Memory B cell (primary cell): ENCODE measurements at regions not wholly inside any gene's neighbourhood (a gene's known extent, or its start where the extent isn't known, plus 50 kb on each side); places are given as distances from the start of the nearest gene placed in this dataset.

Source experiments
- ATAC-seq: fragments of 150-1000 bp; cut with Tn5 transposase; 2 replicates; pipeline ENCODE4 v1.10.0; 2021; ENCODE audit warnings: low read depth, mild to moderate bottlenecking, moderate library complexity
- DNase-seq, 2 donors: peaks; one replicate each; pipeline ENCODE4 v3.0.0; 2022; ENCODE audit warnings: low spot score in 2 of 2
- H3K27ac Mint-ChIP-seq: one replicate; pipeline ENCODE4 v1.8.0; 2022; ENCODE audit warnings: mild to moderate bottlenecking, moderate library complexity, mixed read lengths
- H3K27me3 Mint-ChIP-seq: one replicate; pipeline ENCODE4 v1.8.0; 2022; ENCODE audit warnings: mixed read lengths
- H3K36me3 Mint-ChIP-seq: one replicate; pipeline ENCODE4 v1.8.0; 2022; ENCODE audit warnings: mild to moderate bottlenecking, mixed read lengths
- H3K4me1 Mint-ChIP-seq: one replicate; pipeline ENCODE4 v1.8.0; 2022; ENCODE audit warnings: mixed read lengths
- H3K4me3 Mint-ChIP-seq: one replicate; pipeline ENCODE4 v1.8.0; 2022; ENCODE audit warnings: mild to moderate bottlenecking, moderate library complexity, mixed read lengths
- H3K9me3 Mint-ChIP-seq: one replicate; pipeline ENCODE4 v1.8.0; 2022; ENCODE audit warnings: mixed read lengths

DNA sequence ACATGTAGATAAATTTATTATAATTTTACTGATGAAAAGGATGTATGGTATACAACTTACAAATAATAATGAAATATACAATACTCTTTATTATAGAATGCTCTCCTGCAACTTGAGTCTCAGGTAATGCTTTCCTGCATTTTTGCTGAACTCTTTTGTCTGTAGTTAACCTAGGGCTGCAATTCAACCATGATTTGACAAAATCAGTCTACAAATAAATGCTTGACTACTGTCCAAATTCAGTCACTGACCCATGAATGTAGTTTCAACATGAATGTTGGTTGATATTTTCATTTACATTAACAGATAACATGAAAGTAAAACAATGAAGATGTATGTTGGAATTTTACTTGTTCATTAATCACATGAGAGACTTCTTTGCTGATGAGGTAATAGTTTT, 320.9 kb downstream of the ZSWIM6 start:
- H3K36me3 Mint-ChIP-seq, result no peaks in the 10 kb centered on the region
- H3K27ac Mint-ChIP-seq, result no peak overlapping the region
- H3K4me1 Mint-ChIP-seq, result no peaks in the 10 kb centered on the region
- no peak overlapping the region for H3K4me3 Mint-ChIP-seq
- no peak for DNase-seq
- no peaks in the 10 kb centered on the region for H3K9me3 Mint-ChIP-seq
- no peak for ATAC-seq
- H3K27me3 Mint-ChIP-seq, result peaks cover 20% of the 10 kb centered on the region

DNA sequence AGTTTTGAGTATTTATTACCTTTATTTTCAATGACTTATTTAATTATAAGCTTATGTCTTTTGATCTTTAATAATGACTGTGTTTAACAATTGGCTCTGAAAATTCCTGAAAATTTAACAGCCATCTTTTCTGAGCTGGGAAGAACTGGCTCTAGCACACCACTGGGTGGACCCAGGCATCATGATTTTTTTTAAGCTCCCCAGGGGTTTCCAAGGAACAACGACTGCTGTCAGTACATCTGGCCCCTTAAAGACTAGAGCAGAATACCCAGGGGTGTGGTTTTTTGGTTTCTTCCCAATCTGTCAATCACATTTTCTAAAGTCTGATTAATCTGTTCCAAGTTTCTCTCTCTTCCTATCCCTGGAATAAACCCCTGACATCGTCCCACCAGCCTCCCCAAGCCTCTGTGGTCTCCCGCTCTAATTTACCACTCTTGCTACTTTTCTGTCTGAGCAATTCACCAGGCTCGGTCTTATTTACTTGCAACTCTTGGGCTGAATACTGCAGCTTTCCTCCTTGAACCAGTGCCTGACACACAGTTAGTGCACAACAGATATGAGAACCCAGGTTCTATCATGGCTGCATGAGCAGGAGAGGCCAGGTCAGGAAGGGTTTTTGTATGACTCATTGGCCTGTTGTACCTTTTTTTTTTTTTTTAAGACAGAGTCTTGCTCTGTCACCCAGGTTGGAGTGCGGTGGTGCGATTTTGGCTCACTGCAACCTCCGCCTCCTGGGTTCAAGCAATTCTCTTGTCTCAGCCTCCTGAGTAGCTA, 321.9 kb downstream of the ZSWIM6 start:
- Mint-ChIP-seq H3K36me3 (no peaks in the 10 kb centered on the region), H3K27ac (no peak overlapping the region), H3K4me3 (no peak overlapping the region), H3K27me3 (peaks cover 16% of the 10 kb centered on the region), H3K4me1 (peaks cover 4% of the 10 kb centered on the region), H3K9me3 (no peaks in the 10 kb centered on the region)
- no peak for DNase-seq
- no peak for ATAC-seq

DNA sequence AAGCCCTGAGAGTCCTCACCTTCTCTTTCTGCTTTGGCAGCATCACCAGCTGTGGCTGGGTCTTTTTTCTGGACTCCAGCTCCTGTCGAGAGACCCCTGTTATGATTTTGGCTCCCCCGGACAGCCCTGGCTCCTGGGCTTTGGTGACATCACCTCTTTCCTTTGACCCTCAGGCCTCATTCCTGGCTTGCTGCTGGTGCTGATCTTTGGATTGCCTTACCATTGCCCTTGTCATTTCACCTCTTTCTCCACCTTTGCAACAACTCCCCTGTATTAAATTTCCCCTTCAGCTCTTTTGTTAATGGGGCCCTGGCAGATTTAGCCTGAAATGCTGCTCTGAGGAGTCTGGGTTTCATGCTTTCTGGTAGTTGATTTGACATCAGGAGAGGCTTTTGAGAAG, 322.8 kb downstream of the ZSWIM6 start:
- no peaks in the 10 kb centered on the region for H3K9me3 Mint-ChIP-seq
- ATAC-seq, result no peak
- H3K4me1 Mint-ChIP-seq, result peaks cover 4% of the 10 kb centered on the region
- no peak for DNase-seq
- peaks cover 12% of the 10 kb centered on the region for H3K27me3 Mint-ChIP-seq
- no peaks in the 10 kb centered on the region for H3K36me3 Mint-ChIP-seq
- no peak overlapping the region for H3K27ac Mint-ChIP-seq
- no peak overlapping the region for H3K4me3 Mint-ChIP-seq

DNA sequence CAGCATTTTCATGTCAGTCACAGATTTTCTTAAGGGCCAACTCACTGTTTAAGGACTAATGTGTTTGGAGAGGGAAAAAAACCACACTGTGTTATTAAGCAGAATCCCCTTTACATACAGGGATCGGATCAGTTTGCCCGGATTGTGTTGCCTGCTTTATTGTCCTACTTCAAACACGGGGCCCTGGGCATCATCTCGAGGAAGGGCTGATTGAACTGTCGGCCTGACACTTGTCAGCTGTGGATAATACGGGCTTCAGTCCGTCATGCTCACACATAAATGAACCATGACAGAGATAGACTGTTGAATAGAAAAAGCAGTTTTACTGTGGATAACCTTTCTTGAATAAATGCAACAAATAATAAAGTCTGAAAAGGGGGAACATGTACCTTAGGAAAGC, 325.0 kb downstream of the ZSWIM6 start:
- Mint-ChIP-seq H3K27ac (no peak overlapping the region), H3K9me3 (no peaks in the 10 kb centered on the region), H3K27me3 (peaks cover 25% of the 10 kb centered on the region), H3K36me3 (no peaks in the 10 kb centered on the region), H3K4me3 (no peak overlapping the region), H3K4me1 (peaks cover 4% of the 10 kb centered on the region)
- no peak for DNase-seq
- ATAC-seq, result no peak

DNA sequence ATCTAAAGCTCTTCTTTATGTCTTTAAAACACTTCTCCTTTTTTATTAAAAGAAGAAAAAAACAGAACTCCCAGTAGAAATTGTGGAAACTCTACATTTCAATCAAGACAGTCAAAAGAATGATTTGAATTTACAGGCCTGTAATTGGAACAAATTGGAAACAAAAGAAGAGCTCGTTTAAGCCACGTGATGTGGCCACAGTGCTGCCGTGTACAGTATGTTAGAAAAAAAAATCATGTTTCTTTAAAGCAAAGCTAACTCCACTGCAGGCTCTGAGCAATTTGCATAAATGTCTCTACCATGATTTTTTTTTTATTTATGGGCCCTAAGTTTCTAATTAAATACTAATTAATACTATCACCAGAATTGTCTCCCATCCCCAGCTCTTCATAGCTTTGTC, 325.6 kb downstream of the ZSWIM6 start:
- H3K4me1 Mint-ChIP-seq, result peaks cover 4% of the 10 kb centered on the region
- no peak for DNase-seq
- H3K27me3 Mint-ChIP-seq, result peaks cover 23% of the 10 kb centered on the region
- H3K27ac Mint-ChIP-seq, result no peak overlapping the region
- no peak overlapping the region for H3K4me3 Mint-ChIP-seq
- no peak for ATAC-seq
- no peaks in the 10 kb centered on the region for H3K36me3 Mint-ChIP-seq
- no peaks in the 10 kb centered on the region for H3K9me3 Mint-ChIP-seq

DNA sequence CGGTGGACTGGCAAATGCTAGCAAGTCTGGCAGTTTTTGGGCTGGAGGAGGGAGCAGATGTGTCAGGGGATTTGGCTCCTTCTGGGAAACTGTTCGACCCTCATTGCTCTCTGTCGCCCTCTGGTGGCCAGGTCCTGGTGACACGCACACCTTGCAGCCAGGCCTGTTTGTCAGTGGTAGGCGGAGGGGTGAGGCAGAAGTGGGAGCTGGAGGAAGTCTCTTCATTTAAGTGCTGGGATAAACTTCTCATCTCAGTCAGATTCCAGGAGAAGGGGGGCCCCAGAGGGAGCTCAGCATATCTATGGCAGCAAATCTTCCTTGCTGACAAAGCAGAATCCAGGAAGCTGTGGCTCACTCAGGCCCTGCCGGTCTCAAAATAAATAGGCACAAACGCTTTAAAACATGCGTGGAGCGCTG, 326.5 kb downstream of the ZSWIM6 start:
- H3K27ac Mint-ChIP-seq, result no peak overlapping the region
- ATAC-seq (peak; percentile 76), DNase-seq (peak; percentile 75 to 88)
- H3K4me3 Mint-ChIP-seq, result no peak overlapping the region
- peaks cover 4% of the 10 kb centered on the region for H3K4me1 Mint-ChIP-seq
- H3K36me3 Mint-ChIP-seq, result no peaks in the 10 kb centered on the region
- no peaks in the 10 kb centered on the region for H3K9me3 Mint-ChIP-seq
- H3K27me3 Mint-ChIP-seq, result peaks cover 23% of the 10 kb centered on the region

DNA sequence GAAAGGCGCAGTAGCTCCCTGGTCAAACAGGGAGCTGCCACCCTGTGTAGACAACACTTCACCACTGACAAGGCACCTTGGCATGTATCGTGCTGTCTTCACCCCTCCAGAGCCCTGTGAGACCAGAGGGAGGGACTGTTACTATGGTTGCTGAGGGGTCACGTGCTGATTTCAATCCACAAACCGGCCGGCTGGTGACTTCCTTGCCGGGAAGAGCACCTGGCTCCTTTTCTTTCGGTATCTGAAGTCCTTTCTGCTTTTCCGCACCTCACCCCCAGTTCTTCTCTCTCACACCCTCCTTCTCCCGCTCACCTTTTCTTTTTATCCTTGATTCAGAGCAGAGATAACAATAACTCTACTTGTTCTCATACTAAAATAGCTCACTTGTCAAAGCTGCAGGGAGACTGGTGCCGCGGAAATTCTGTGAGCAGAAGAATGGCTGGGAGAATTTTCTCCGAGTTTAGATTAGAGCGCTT, 327.2 kb downstream of the ZSWIM6 start:
- H3K27ac Mint-ChIP-seq, result no peak overlapping the region
- H3K4me1 Mint-ChIP-seq, result peaks cover 4% of the 10 kb centered on the region
- DNase-seq, result no peak
- H3K4me3 Mint-ChIP-seq, result no peak overlapping the region
- H3K27me3 Mint-ChIP-seq, result peaks cover 23% of the 10 kb centered on the region
- no peak for ATAC-seq
- no peaks in the 10 kb centered on the region for H3K36me3 Mint-ChIP-seq
- H3K9me3 Mint-ChIP-seq, result no peaks in the 10 kb centered on the region

DNA sequence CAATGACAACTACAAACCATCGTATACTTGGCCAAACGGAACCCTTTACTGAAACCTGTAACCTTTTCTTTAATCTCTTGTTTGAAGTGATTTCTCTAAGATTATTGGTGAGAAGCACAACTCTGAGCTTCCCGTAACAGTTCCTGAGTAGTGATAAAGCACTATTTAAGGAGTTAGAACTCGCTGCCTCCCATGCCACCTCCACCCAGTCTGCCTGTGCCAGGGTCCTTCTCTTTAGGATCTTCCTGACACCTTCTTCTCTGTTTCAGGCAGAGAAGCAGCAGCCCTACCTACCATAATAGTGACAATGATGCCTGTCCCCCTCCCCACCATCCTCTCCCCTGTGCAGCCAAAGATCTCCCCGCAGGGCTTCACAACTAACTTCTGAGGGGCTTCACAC, 330.6 kb downstream of the ZSWIM6 start:
- Mint-ChIP-seq H3K27ac (no peak overlapping the region), H3K9me3 (no peaks in the 10 kb centered on the region), H3K36me3 (no peaks in the 10 kb centered on the region), H3K27me3 (peaks cover 14% of the 10 kb centered on the region), H3K4me1 (peaks cover 6% of the 10 kb centered on the region), H3K4me3 (no peak overlapping the region)
- ATAC-seq (no peak), DNase-seq (no peak)

DNA sequence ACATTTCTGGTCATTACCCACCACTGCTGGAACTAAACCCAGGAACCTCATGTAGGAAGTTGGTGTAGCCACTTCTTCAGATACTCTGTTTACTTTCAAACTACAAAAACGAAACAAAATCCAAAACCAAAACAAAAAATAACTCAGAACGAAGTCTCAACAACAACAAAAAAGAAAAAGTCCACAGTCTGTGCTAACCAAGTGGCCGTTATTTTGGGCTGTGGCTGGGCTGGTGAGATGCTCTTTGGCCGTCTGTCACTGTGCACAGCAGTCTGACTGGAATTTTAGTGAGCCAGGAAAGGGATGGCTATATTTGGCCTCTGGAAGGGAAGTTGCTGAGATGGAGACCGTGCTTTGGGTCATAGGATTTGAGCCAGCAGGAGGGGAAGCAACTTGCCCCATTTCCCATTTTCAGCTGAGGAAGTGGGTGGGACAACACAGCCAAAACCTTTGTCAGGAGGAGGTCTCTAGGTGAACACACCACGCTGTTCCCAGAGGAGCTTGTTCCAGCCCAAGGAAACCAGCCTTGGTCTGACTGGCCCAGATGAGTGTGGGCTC, 334.1 kb downstream of the ZSWIM6 start:
- H3K27ac Mint-ChIP-seq, result no peak overlapping the region
- peaks cover 16% of the 10 kb centered on the region for H3K27me3 Mint-ChIP-seq
- H3K4me1 Mint-ChIP-seq, result peaks cover 3% of the 10 kb centered on the region
- H3K4me3 Mint-ChIP-seq, result no peak overlapping the region
- H3K36me3 Mint-ChIP-seq, result no peaks in the 10 kb centered on the region
- no peak for DNase-seq
- H3K9me3 Mint-ChIP-seq, result no peaks in the 10 kb centered on the region
- ATAC-seq, result no peak

DNA sequence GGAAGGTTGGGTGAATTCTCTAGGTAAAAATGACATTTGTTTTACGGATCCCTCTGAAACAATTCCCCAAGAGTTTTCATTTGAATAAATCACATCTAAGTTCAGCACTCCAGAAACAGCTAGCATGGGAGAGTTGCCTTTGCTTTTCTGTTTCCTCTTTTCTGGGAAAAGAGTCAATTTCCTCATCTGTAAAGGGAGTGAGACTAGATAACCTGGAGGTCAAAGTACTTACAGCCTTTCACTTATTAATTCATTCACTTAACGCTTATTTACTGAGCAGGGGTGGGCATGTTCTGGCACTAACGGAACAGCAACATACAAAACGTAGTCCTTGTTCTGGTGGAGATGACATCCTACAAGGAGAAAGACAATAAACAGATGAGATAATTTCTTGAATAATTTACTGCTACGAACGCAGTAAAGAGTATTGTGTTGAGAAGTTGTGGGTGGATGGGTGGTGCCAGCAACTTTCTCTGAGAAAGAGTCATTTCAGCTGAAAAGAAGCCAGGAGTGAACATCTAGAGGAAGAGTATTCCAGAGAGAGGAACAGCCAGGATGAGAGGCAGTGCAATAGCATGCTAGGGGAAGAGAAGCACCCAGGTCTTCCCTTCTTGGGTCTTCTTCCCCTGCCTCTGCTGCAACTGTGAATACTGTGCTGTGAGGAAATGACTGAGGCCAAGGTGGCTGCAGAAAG, 335.6 kb downstream of the ZSWIM6 start:
- DNase-seq (no peak), ATAC-seq (no peak)
- H3K36me3 Mint-ChIP-seq, result no peaks in the 10 kb centered on the region
- no peak overlapping the region for H3K27ac Mint-ChIP-seq
- no peaks in the 10 kb centered on the region for H3K9me3 Mint-ChIP-seq
- peaks cover 6% of the 10 kb centered on the region for H3K27me3 Mint-ChIP-seq
- no peak overlapping the region for H3K4me3 Mint-ChIP-seq
- peaks cover 3% of the 10 kb centered on the region for H3K4me1 Mint-ChIP-seq

DNA sequence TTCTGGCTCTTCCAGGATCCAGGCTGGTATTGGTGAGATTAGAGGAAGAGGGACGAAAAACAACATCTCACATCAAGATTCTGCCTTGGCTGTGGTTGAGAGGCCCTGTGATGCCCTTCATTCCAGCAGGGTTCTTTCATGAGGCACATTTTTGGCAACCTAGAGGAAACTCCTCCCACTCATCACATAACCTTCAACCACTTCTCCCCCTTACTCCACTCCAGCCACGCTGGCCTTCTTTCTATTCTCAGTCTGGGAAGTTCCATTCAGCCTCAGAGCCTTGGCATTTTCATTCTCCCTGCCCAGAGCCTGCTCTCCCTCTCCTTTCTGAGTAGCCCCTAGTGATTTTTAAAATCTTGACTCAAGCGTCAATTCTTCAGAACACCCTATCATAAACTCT, 337.5 kb downstream of the ZSWIM6 start:
- Mint-ChIP-seq H3K27ac (no peak overlapping the region), H3K4me1 (peaks cover 14% of the 10 kb centered on the region), H3K27me3 (peaks cover 6% of the 10 kb centered on the region), H3K36me3 (no peaks in the 10 kb centered on the region), H3K4me3 (no peak overlapping the region), H3K9me3 (no peaks in the 10 kb centered on the region)
- DNase-seq, result no peak
- ATAC-seq, result no peak

DNA sequence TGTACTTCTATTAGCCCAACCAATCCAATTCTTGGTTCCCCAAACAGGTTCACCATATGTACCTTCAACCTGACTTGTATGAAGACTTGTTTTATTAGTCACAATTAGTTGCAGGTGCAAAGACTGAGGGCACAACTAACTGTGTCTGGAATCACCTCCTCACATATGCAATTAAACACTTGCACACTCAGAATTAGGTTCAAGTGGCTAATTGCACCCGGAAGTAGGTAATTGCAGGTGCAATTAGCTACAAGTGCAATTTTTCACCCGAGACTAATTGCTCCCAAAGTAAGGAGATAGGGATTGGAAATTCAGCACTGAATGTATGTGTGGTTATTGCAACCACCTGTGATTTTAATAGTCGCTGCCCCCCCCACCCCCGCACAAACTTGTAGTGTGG, 338.9 kb downstream of the ZSWIM6 start:
- no peak for DNase-seq
- no peak for ATAC-seq

DNA sequence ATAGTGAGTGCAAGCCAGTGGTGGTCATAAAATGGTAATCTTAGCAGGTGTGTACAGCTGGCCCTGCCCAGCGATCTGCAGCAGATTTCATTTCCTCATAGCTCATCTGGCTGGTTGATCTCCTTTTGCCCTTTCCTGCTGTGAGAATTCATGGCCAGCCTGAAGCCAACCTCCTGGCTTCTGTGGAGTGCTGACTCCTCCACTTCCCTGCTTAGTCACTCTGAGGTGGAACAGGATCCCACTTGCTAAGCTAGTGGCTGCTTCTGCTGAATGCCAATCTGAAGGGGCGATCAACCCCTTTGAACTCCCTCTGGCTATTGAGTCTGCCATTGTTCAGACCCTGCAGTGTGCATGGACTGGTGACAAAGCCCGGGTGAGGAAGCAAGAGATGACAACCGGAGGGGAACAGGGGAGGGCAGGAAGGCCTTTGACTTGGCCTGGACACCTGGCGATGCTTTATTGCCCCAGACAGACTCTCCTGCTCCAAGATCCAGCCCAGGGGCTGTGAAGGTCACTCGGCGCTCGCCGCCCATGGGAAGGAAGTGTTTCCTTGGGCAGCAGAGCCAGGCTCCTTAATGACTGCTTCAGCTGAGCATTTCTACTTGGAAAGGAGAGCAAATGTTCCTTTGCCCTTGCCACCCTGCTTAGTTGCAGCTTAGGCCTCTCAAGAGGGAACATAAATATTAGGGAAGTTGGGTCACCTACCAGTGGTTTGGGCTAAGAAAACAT, 341.1 kb downstream of the ZSWIM6 start:
- Mint-ChIP-seq H3K4me3 (no peak overlapping the region), H3K27me3 (peaks cover 6% of the 10 kb centered on the region), H3K27ac (peak overlapping the region; percentile 5), H3K36me3 (no peaks in the 10 kb centered on the region), H3K4me1 (peaks cover 11% of the 10 kb centered on the region), H3K9me3 (no peaks in the 10 kb centered on the region)
- no peak for DNase-seq
- ATAC-seq, result peak; percentile 48

More for the DNA sequence above, 338.9 kb downstream of the ZSWIM6 start:
- Mint-ChIP-seq H3K27me3 (peaks cover 6% of the 10 kb centered on the region), H3K4me3 (no peak overlapping the region), H3K4me1 (peaks cover 14% of the 10 kb centered on the region), H3K27ac (no peak overlapping the region), H3K36me3 (no peaks in the 10 kb centered on the region), H3K9me3 (no peaks in the 10 kb centered on the region)

DNA sequence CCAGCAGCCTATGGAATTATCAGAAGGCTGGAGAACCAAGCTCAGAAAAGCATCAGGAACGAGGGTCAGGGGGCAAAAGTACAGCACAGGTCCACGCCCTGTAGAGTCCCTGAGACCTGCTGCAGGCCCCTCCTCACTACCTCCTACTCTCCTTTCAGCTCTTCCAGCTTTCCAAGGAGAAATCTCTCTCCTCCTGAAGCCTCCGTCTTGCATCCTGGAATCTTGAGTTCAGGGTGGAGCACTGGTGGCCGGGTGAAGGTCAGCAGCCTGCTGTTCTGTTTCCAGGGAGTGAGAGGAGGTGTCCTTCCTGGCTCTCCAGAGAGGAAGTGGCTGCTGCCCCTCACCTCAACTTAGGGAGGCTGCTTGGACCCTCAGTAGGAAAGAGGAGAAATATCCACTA, 342.3 kb downstream of the ZSWIM6 start:
- H3K27ac Mint-ChIP-seq, result no peak overlapping the region
- H3K4me3 Mint-ChIP-seq, result no peak overlapping the region
- peaks cover 11% of the 10 kb centered on the region for H3K4me1 Mint-ChIP-seq
- DNase-seq (no peak), ATAC-seq (no peak)
- peaks cover 8% of the 10 kb centered on the region for H3K27me3 Mint-ChIP-seq
- no peaks in the 10 kb centered on the region for H3K36me3 Mint-ChIP-seq
- H3K9me3 Mint-ChIP-seq, result no peaks in the 10 kb centered on the region
